Smooth muscle cell (in vitro differentiated cells): ENCODE measurements at regions not wholly inside any gene's neighbourhood (a gene's known extent, or its start where the extent isn't known, plus 50 kb on each side); places are given as distances from the start of the nearest gene placed in this dataset.

Source experiments
- DNase-seq: peaks from one replicate; lab custom pipeline; 2025; ENCODE audit not compliant: unreplicated experiment; lab: John Stamatoyannopoulos, UW
- H2AFZ ChIP-seq: fragments of 200-600 bp; sonication (generic); 2 replicates; pipeline ENCODE4 v1.6.0; 2016; ENCODE audit warnings: antibody characterized with exemption, low read depth, mild to moderate bottlenecking
- H3F3A ChIP-seq: fragments of 200-600 bp; sonication (generic); 2 replicates; pipeline ENCODE4 v1.6.0; 2017; ENCODE audit warnings: antibody characterized with exemption, low read depth
- H3K27ac ChIP-seq: fragments of 200-600 bp; sonication (generic); 2 replicates; pipeline ENCODE4 v1.5.1; 2016; ENCODE audit warnings: low read depth, mild to moderate bottlenecking
- H3K27me3 ChIP-seq: fragments of 200-600 bp; sonication (generic); 2 replicates; pipeline ENCODE4 v1.6.1; 2016; ENCODE audit warnings: low read depth, mild to moderate bottlenecking
- H3K36me3 ChIP-seq: fragments of 200-600 bp; sonication (generic); 2 replicates; pipeline ENCODE4 v1.5.1; 2016; ENCODE audit warnings: low read depth
- H3K4me1 ChIP-seq: fragments of 200-600 bp; sonication (generic); 2 replicates; pipeline ENCODE4 v1.5.1; 2016; ENCODE audit warnings: low read depth
- H3K4me2 ChIP-seq: fragments of 200-600 bp; sonication (generic); 2 replicates; pipeline ENCODE4 v1.6.0; 2016; ENCODE audit warnings: mild to moderate bottlenecking
- H3K4me3 ChIP-seq: fragments of 200-600 bp; sonication (generic); 2 replicates; pipeline ENCODE4 v1.5.1; 2016; ENCODE audit warnings: mild to moderate bottlenecking
- H3K79me2 ChIP-seq: fragments of 200-600 bp; sonication (generic); 2 replicates; pipeline ENCODE4 v1.6.0; 2016; ENCODE audit warnings: low read depth, mild to moderate bottlenecking
- H3K9ac ChIP-seq: fragments of 200-600 bp; sonication (generic); 2 replicates; pipeline ENCODE4 v1.6.0; 2016; ENCODE audit warnings: low read depth
- H3K9me3 ChIP-seq: fragments of 200-600 bp; sonication (generic); replicated peaks from 2 replicates; pipeline ENCODE4 v1.5.1; 2016; ENCODE audit warnings: low read depth
- H4K20me1 ChIP-seq: fragments of 200-600 bp; sonication (generic); 2 replicates; pipeline ENCODE4 v1.6.0; 2016; ENCODE audit warnings: low read depth
- CTCF ChIP-seq: fragments of 200-600 bp; sonication (generic); IDR thresholded peaks from 2 replicates; pipeline ENCODE4 v1.5.1; 2017; ENCODE audit warnings: borderline replicate concordance, mild to moderate bottlenecking, antibody characterized with exemption; ENCODE audit not compliant: insufficient read depth, poor library complexity, severe bottlenecking
- WGBS: methylation state at CpG from one replicate; pipeline ENCODE4 v1.1.7; 2016; ENCODE audit warnings: low lambda C conversion rate; 5-methylcytosine and 5-hydroxymethylcytosine counted together

GRCh38 chrX:98795636-98796035, 1614.4 kb downstream of the PCDH19 start:
- Histone ChIP-seq H3K79me2 (peaks cover 4% of the 10 kb centered on the region), H3K9me3 (no peaks in the 10 kb centered on the region), H3K36me3 (peaks cover 5% of the 10 kb centered on the region), H4K20me1 (no peaks in the 10 kb centered on the region), H3K27me3 (no peaks in the 10 kb centered on the region), H3K4me2 (no peak overlapping the region), H3F3A (peaks cover 5% of the 10 kb centered on the region), H3K9ac (no peak overlapping the region), H2AFZ (no peak overlapping the region), H3K27ac (peak overlapping the region; percentile 33), H3K4me1 (no peaks in the 10 kb centered on the region), H3K4me3 (no peak overlapping the region)
- WGBS = 71% methylated on average over 3 of the region's 3 CpGs
- DNase-seq = no peak
- TF ChIP-seq CTCF = no peak

- Histone ChIP-seq H3F3A (no peaks in the 10 kb centered on the region), H3K4me3 (no peak overlapping the region), H3K4me2 (no peak overlapping the region), H3K4me1 (no peaks in the 10 kb centered on the region), H3K9me3 (peaks cover 3% of the 10 kb centered on the region), H3K36me3 (peaks cover 11% of the 10 kb centered on the region), H4K20me1 (no peaks in the 10 kb centered on the region), H3K79me2 (no peaks in the 10 kb centered on the region), H3K27me3 (no peaks in the 10 kb centered on the region), H3K9ac (no peak overlapping the region), H2AFZ (no peak overlapping the region), H3K27ac (no peak overlapping the region)
- TF ChIP-seq CTCF = no peak
- no peak for DNase-seq
These were observed 1654.2 kb downstream of the PCDH19 start for GRCh38 chrX:98755912-98756311.

GRCh38 chrX:98731821-98732220, 1678.3 kb downstream of the PCDH19 start:
- Histone ChIP-seq H3K9me3 (peaks cover 5% of the 10 kb centered on the region), H3K4me2 (no peak overlapping the region), H3K27ac (no peak overlapping the region), H3K36me3 (peaks cover 5% of the 10 kb centered on the region), H4K20me1 (no peaks in the 10 kb centered on the region), H3K4me3 (no peak overlapping the region), H3K27me3 (no peaks in the 10 kb centered on the region), H2AFZ (no peak overlapping the region), H3K9ac (no peak overlapping the region), H3K79me2 (peaks cover 2% of the 10 kb centered on the region), H3K4me1 (no peaks in the 10 kb centered on the region), H3F3A (peaks cover 3% of the 10 kb centered on the region)
- WGBS = 100% methylated on average over 1 of the region's 1 CpG
- no peak for DNase-seq
- TF ChIP-seq CTCF = no peak

GRCh38 chrX:98717970-98718369, 1692.1 kb downstream of the PCDH19 start:
- WGBS = 39% methylated on average over 1 of the region's 1 CpG

More at GRCh38 chrX:98717970-98718369, 1692.1 kb downstream of the PCDH19 start:
- Histone ChIP-seq H3K27me3 (no peaks in the 10 kb centered on the region), H3K36me3 (no peaks in the 10 kb centered on the region), H3K4me3 (no peak overlapping the region), H3F3A (no peaks in the 10 kb centered on the region), H4K20me1 (peaks cover 6% of the 10 kb centered on the region), H3K79me2 (peaks cover 23% of the 10 kb centered on the region), H3K9ac (no peak overlapping the region), H3K27ac (no peak overlapping the region), H3K4me2 (no peak overlapping the region), H3K9me3 (no peaks in the 10 kb centered on the region), H3K4me1 (no peaks in the 10 kb centered on the region), H2AFZ (no peak overlapping the region)
- TF ChIP-seq CTCF = no peak
- DNase-seq = no peak
